Activated naive CD4-positive, alpha-beta T cell treated with anti-CD3 and anti-CD28 coated beads, Interleukin-2, amount 50 U/mL, for 72 hours (primary cell): ENCODE measurements at regions not wholly inside any gene's neighbourhood (a gene's known extent, or its start where the extent isn't known, plus 50 kb on each side); places are given as distances from the start of the nearest gene placed in this dataset.

ENCODE experiments used
- ATAC-seq, 2 donors: fragments of 150-1000 bp; cut with Tn5 transposase; 2 replicates each; pipeline ENCODE4 v1.10.0; 2021; ENCODE audit warnings: mild to moderate bottlenecking in 2 of 2, moderate library complexity in 2 of 2
- DNase-seq, 2 donors: peaks; one replicate each; pipeline ENCODE4 v3.0.0; 2021 to 2022; ENCODE audit warnings: low spot score in 2 of 2
- H3K27ac Mint-ChIP-seq, 2 donors: one replicate each; pipeline ENCODE4 v1.8.0; 2022; ENCODE audit warnings: mild to moderate bottlenecking in 2 of 2, mixed read lengths in 2 of 2
- H3K36me3 Mint-ChIP-seq, 2 donors: one replicate each; pipeline ENCODE4 v1.8.0; 2022; ENCODE audit warnings: mixed read lengths in 2 of 2
- H3K9me3 Mint-ChIP-seq, 2 donors: one replicate each; pipeline ENCODE4 v1.8.0; 2022; ENCODE audit warnings: mixed read lengths in 2 of 2

- ATAC-seq (no peak), DNase-seq (no peak)
- peaks cover 23 to 28% of the 10 kb centered on the region in 2 donors for H3K9me3 Mint-ChIP-seq
- no peak overlapping the region for H3K27ac Mint-ChIP-seq
- no peaks in the 10 kb centered on the region for H3K36me3 Mint-ChIP-seq
These were observed 528.8 kb upstream of the PCDH9 start for GRCh38 chr13:67758975-67759374.

- no peak for ATAC-seq
- Mint-ChIP-seq H3K27ac (no peak overlapping the region), H3K36me3 (no peaks in the 10 kb centered on the region), H3K9me3 (peaks cover 22 to 39% of the 10 kb centered on the region in 2 donors)
- no peak for DNase-seq
These were observed 523.9 kb upstream of the PCDH9 start for GRCh38 chr13:67754012-67754411.

- Mint-ChIP-seq H3K9me3 (peaks cover 24 to 39% of the 10 kb centered on the region in 2 donors), H3K27ac (no peak overlapping the region), H3K36me3 (no peaks in the 10 kb centered on the region)
- no peak for DNase-seq
- no peak for ATAC-seq
These were observed 522.6 kb upstream of the PCDH9 start for GRCh38 chr13:67752759-67753158.

- Mint-ChIP-seq H3K27ac (no peak overlapping the region), H3K9me3 (peaks cover 17 to 21% of the 10 kb centered on the region in 2 donors), H3K36me3 (no peaks in the 10 kb centered on the region)
- DNase-seq = no peak
- no peak for ATAC-seq
These were observed 512.3 kb upstream of the PCDH9 start for GRCh38 chr13:67742478-67742877.

- H3K9me3 Mint-ChIP-seq = peaks cover 13 to 16% of the 10 kb centered on the region in 2 donors
- no peak overlapping the region for H3K27ac Mint-ChIP-seq
- ATAC-seq = no peak
- no peak for DNase-seq
- H3K36me3 Mint-ChIP-seq = no peaks in the 10 kb centered on the region
These were observed 510.9 kb upstream of the PCDH9 start for GRCh38 chr13:67740871-67741535.

GRCh38 chr13:67736646-67737420 is 506.7 kb upstream of the PCDH9 start:
- peaks cover 0 to 4% of the 10 kb centered on the region in 2 donors for H3K36me3 Mint-ChIP-seq
- H3K9me3 Mint-ChIP-seq = peaks cover 18 to 25% of the 10 kb centered on the region in 2 donors
- ATAC-seq (no peak), DNase-seq (no peak)
- no peak overlapping the region for H3K27ac Mint-ChIP-seq

GRCh38 chr13:67735651-67736050 is 505.5 kb upstream of the PCDH9 start:
- peaks cover 27 to 29% of the 10 kb centered on the region in 2 donors for H3K9me3 Mint-ChIP-seq
- ATAC-seq (no peak), DNase-seq (no peak)
- H3K27ac Mint-ChIP-seq = no peak overlapping the region
- peaks cover 0 to 4% of the 10 kb centered on the region in 2 donors for H3K36me3 Mint-ChIP-seq

GRCh38 chr13:67726979-67727378 is 496.8 kb upstream of the PCDH9 start:
- Mint-ChIP-seq H3K27ac (no peak overlapping the region), H3K9me3 (peaks cover 40 to 50% of the 10 kb centered on the region in 2 donors), H3K36me3 (peaks cover 0 to 9% of the 10 kb centered on the region in 2 donors)
- DNase-seq (no peak), ATAC-seq (no peak)

- Mint-ChIP-seq H3K9me3 (peaks cover 38 to 54% of the 10 kb centered on the region in 2 donors), H3K27ac (no peak overlapping the region), H3K36me3 (peaks cover 0 to 9% of the 10 kb centered on the region in 2 donors)
- ATAC-seq = no peak
- DNase-seq = no peak
These were observed 495.9 kb upstream of the PCDH9 start for GRCh38 chr13:67725999-67726398.

GRCh38 chr13:67713571-67713970 is 483.4 kb upstream of the PCDH9 start:
- peaks cover 13 to 15% of the 10 kb centered on the region in 2 donors for H3K9me3 Mint-ChIP-seq
- H3K36me3 Mint-ChIP-seq = no peaks in the 10 kb centered on the region
- DNase-seq (no peak), ATAC-seq (no peak)
- H3K27ac Mint-ChIP-seq = no peak overlapping the region

GRCh38 chr13:67696775-67697174 is 466.6 kb upstream of the PCDH9 start:
- Mint-ChIP-seq H3K9me3 (peaks cover 19 to 29% of the 10 kb centered on the region in 2 donors), H3K36me3 (peaks cover 0 to 19% of the 10 kb centered on the region in 2 donors), H3K27ac (no peak overlapping the region)
- DNase-seq = no peak
- no peak for ATAC-seq

GRCh38 chr13:67664502-67664901 is 434.4 kb upstream of the PCDH9 start:
- Mint-ChIP-seq H3K36me3 (no peaks in the 10 kb centered on the region), H3K9me3 (peaks cover 9 to 11% of the 10 kb centered on the region in 2 donors), H3K27ac (no peak overlapping the region)
- DNase-seq (no peak), ATAC-seq (no peak)

GRCh38 chr13:67662997-67663396 is 432.9 kb upstream of the PCDH9 start:
- DNase-seq (no peak), ATAC-seq (no peak)
- peaks cover 5 to 9% of the 10 kb centered on the region in 2 donors for H3K9me3 Mint-ChIP-seq
- H3K36me3 Mint-ChIP-seq = no peaks in the 10 kb centered on the region
- no peak overlapping the region for H3K27ac Mint-ChIP-seq

- H3K27ac Mint-ChIP-seq = no peak overlapping the region
- peaks cover 4 to 7% of the 10 kb centered on the region in 2 donors for H3K9me3 Mint-ChIP-seq
- DNase-seq (no peak), ATAC-seq (no peak)
- no peaks in the 10 kb centered on the region for H3K36me3 Mint-ChIP-seq
These were observed 422.8 kb upstream of the PCDH9 start for GRCh38 chr13:67652887-67653286.

- no peak for ATAC-seq
- H3K27ac Mint-ChIP-seq = no peak overlapping the region
- H3K9me3 Mint-ChIP-seq = peaks cover 9 to 12% of the 10 kb centered on the region in 2 donors
- no peak for DNase-seq
- no peaks in the 10 kb centered on the region for H3K36me3 Mint-ChIP-seq
These were observed 421.9 kb upstream of the PCDH9 start for GRCh38 chr13:67651908-67652465.

GRCh38 chr13:67650471-67650870 is 420.3 kb upstream of the PCDH9 start:
- ATAC-seq (no peak), DNase-seq (no peak)
- H3K9me3 Mint-ChIP-seq = peaks cover 15 to 18% of the 10 kb centered on the region in 2 donors
- no peak overlapping the region for H3K27ac Mint-ChIP-seq
- no peaks in the 10 kb centered on the region for H3K36me3 Mint-ChIP-seq

GRCh38 chr13:67645874-67646467 is 415.8 kb upstream of the PCDH9 start:
- Mint-ChIP-seq H3K9me3 (peaks cover 9 to 29% of the 10 kb centered on the region in 2 donors), H3K27ac (no peak overlapping the region), H3K36me3 (no peaks in the 10 kb centered on the region)
- DNase-seq = no peak
- no peak for ATAC-seq
